A673 (cell line): ENCODE measurements at regions not wholly inside any gene's neighbourhood (a gene's known extent, or its start where the extent isn't known, plus 50 kb on each side); places are given as distances from the start of the nearest gene placed in this dataset.

Experiments
- CTCF ChIP-seq: fragments of 300-800, 200-600 bp; sonication (generic); conservative IDR thresholded peaks from 2 replicates; pipeline ENCODE4 v1.5.1; 2017; ENCODE audit warnings: low read depth, mild to moderate bottlenecking, antibody characterized with exemption, low read length, moderate library complexity, mixed read lengths
- EZH2 ChIP-seq: fragments of 200-600 bp; sonication (generic); IDR thresholded peaks from 2 replicates; pipeline ENCODE4 v1.6.1; 2017; ENCODE audit warnings: borderline replicate concordance, low read depth, mild to moderate bottlenecking, mixed read lengths, antibody characterized with exemption, low read length; ENCODE audit not compliant: poor library complexity, severe bottlenecking

- TF ChIP-seq CTCF (no peak), EZH2 (no peak)
These were observed 464.7 kb downstream of the DMRT2 start for GRCh38 chr9:1514776-1515363.
